Endodermal cell (in vitro differentiated cells): ENCODE measurements at regions not wholly inside any gene's neighbourhood (a gene's known extent, or its start where the extent isn't known, plus 50 kb on each side); places are given as distances from the start of the nearest gene placed in this dataset.

Source experiments
- DNase-seq: peaks from one replicate; pipeline ENCODE4 v3.0.0-alpha.2; 2017
- H3K27ac ChIP-seq: 2 replicates; pipeline ENCODE4 v1.5.1; 2013; ENCODE audit warnings: mild to moderate bottlenecking, low read depth, low read length, moderate library complexity
- H3K27me3 ChIP-seq: 2 replicates; pipeline ENCODE4 v1.6.1; 2013; ENCODE audit warnings: mild to moderate bottlenecking, low read length, moderate library complexity; ENCODE audit not compliant: insufficient read depth, control insufficient read depth, poor library complexity, severe bottlenecking
- H3K36me3 ChIP-seq: 2 replicates; pipeline ENCODE4 v1.7.0; 2013; ENCODE audit warnings: mild to moderate bottlenecking, low read length, moderate library complexity; ENCODE audit not compliant: control insufficient read depth, insufficient read depth
- H3K4me1 ChIP-seq: one replicate; pipeline ENCODE4 v1.7.0; 2013; ENCODE audit warnings: low read length; ENCODE audit not compliant: control insufficient read depth, insufficient read depth
- H3K4me3 ChIP-seq: 2 replicates; pipeline ENCODE4 v1.5.1; 2013; ENCODE audit warnings: mild to moderate bottlenecking, low read length, moderate library complexity
- H3K9ac ChIP-seq: 2 replicates; pipeline ENCODE4 v1.6.1; 2013; ENCODE audit warnings: mild to moderate bottlenecking, low read length, moderate library complexity; ENCODE audit not compliant: poor library complexity, severe bottlenecking; ENCODE audit errors: extremely low read depth
- H3K9me3 ChIP-seq: 2 replicates; pipeline ENCODE4 v1.6.1; 2013; ENCODE audit warnings: mild to moderate bottlenecking, low read length, moderate library complexity; ENCODE audit not compliant: control insufficient read depth
- H3K27ac Mint-ChIP-seq: 2 replicates; pipeline ENCODE4 v1.8.0; 2020; ENCODE audit warnings: mixed read lengths
- H3K27me3 Mint-ChIP-seq: 2 replicates; pipeline ENCODE4 v1.8.0; 2021; ENCODE audit warnings: mild to moderate bottlenecking, mixed read lengths; ENCODE audit not compliant: insufficient read depth
- H3K36me3 Mint-ChIP-seq: 2 replicates; pipeline ENCODE4 v1.8.0; 2020; ENCODE audit warnings: low read depth, mixed read lengths
- H3K4me1 Mint-ChIP-seq: 2 replicates; pipeline ENCODE4 v1.8.0; 2020; ENCODE audit warnings: mixed read lengths
- H3K4me3 Mint-ChIP-seq: 2 replicates; pipeline ENCODE4 v1.8.0; 2020; ENCODE audit warnings: mild to moderate bottlenecking, moderate library complexity, mixed read lengths
- H3K9me3 Mint-ChIP-seq: 2 replicates; pipeline ENCODE4 v1.8.0; 2020; ENCODE audit warnings: mild to moderate bottlenecking, mixed read lengths
- CTCF ChIP-seq: fragments of 200-600 bp; sonication (generic); conservative IDR thresholded peaks from 2 replicates; pipeline ENCODE4 v1.5.0; 2021; ENCODE audit warnings: antibody characterized with exemption, mild to moderate bottlenecking
- WGBS, 2 experiments: methylation state at CpG; one replicate each; pipeline versions ENCODE4 v1.1.5 to v1.1.7; 2013; ENCODE audit warnings: missing lambda C conversion rate in 2 of 2, mixed read lengths in 1 of 2; ENCODE audit not compliant: insufficient coverage in 1 of 2, insufficient read length in 1 of 2; 5-methylcytosine and 5-hydroxymethylcytosine counted together

- Mint-ChIP-seq H3K27me3 (no peaks in the 10 kb centered on the region), H3K4me3 (no peak overlapping the region), H3K9me3 (no peaks in the 10 kb centered on the region), H3K36me3 (no peaks in the 10 kb centered on the region), H3K27ac (no peak overlapping the region), H3K4me1 (no peaks in the 10 kb centered on the region)
- Histone ChIP-seq H3K36me3 (no peaks in the 10 kb centered on the region), H3K27ac (peak overlapping the region; percentile 68), H3K4me3 (no peak overlapping the region), H3K27me3 (no peaks in the 10 kb centered on the region), H3K9ac (no peak overlapping the region), H3K4me1 (no peaks in the 10 kb centered on the region), H3K9me3 (no peaks in the 10 kb centered on the region)
- WGBS, 2 experiments = 88 to 92% methylated on average over 2 to 4 of the region's 4 CpGs
- no peak for TF ChIP-seq CTCF
- DNase-seq = no peak
Measured at GRCh38 chr13:47837906-47838305, 163.2 kb downstream of the SUCLA2 start.

- WGBS, 2 experiments = 84 to 100% methylated on average over 1 to 5 of the region's 5 CpGs
- H3K4me3 ChIP-seq = no peak overlapping the region
- H3K27ac ChIP-seq = peak overlapping the region; percentile 68
- no peaks in the 10 kb centered on the region for H3K36me3 ChIP-seq
- no peaks in the 10 kb centered on the region for H3K27me3 ChIP-seq
- no peak for TF ChIP-seq CTCF
- no peak overlapping the region for H3K9ac ChIP-seq
- no peak overlapping the region for H3K4me3 Mint-ChIP-seq
- no peak for DNase-seq
- no peaks in the 10 kb centered on the region for H3K4me1 ChIP-seq
- H3K9me3 ChIP-seq = no peaks in the 10 kb centered on the region
- H3K4me1 Mint-ChIP-seq = no peaks in the 10 kb centered on the region
- H3K36me3 Mint-ChIP-seq = no peaks in the 10 kb centered on the region
- H3K9me3 Mint-ChIP-seq = no peaks in the 10 kb centered on the region
- no peaks in the 10 kb centered on the region for H3K27me3 Mint-ChIP-seq
- H3K27ac Mint-ChIP-seq = no peak overlapping the region
Measured at GRCh38 chr13:47837104-47837880, 163.8 kb downstream of the SUCLA2 start.

- no peak for DNase-seq
- H3K27me3 Mint-ChIP-seq = no peaks in the 10 kb centered on the region
- TF ChIP-seq CTCF = no peak
- H3K27ac ChIP-seq = no peak overlapping the region
- H3K4me3 Mint-ChIP-seq = no peak overlapping the region
- H3K4me3 ChIP-seq = no peak overlapping the region
- H3K4me1 Mint-ChIP-seq = no peaks in the 10 kb centered on the region
- H3K27me3 ChIP-seq = no peaks in the 10 kb centered on the region
- H3K9me3 Mint-ChIP-seq = no peaks in the 10 kb centered on the region
- 83 to 87% methylated on average over 4 to 7 of the region's 8 CpGs for WGBS, 2 experiments
- H3K36me3 ChIP-seq = no peaks in the 10 kb centered on the region
- no peak overlapping the region for H3K27ac Mint-ChIP-seq
- no peaks in the 10 kb centered on the region for H3K36me3 Mint-ChIP-seq
- no peaks in the 10 kb centered on the region for H3K4me1 ChIP-seq
- no peak overlapping the region for H3K9ac ChIP-seq
- H3K9me3 ChIP-seq = no peaks in the 10 kb centered on the region
Measured at GRCh38 chr13:47835470-47836228, 165.4 kb downstream of the SUCLA2 start.
